ENCODE measurements at regions not wholly inside any gene's neighbourhood (a gene's known extent, or its start where the extent isn't known, plus 50 kb on each side); places are given as distances from the start of the nearest gene placed in this dataset.

GRCh38 chr9:13684656-13685055 is 405.2 kb upstream of the MPDZ start:
- DNase-seq (ENCODE audit: low read depth in 2 of 2) = peak in 1 of 2 donors; percentile 17
- Histone ChIP-seq H3K4me3 (replicated peaks in 1 of 4; ENCODE audit: control extremely low read depth in 1 of 4, insufficient read depth in 1 of 4, low read depth in 3 of 4, low read length in 4 of 4) (no peak overlapping the region), H3K27me3 (ENCODE audit: control insufficient read depth, insufficient read depth, low read length) (no peaks in the 10 kb centered on the region), H2AFZ (ENCODE audit: low read length) (peak overlapping the region; percentile 37), H3K4me1 (ENCODE audit: control insufficient read depth, extremely low read depth, insufficient read depth, low read length) (no peaks in the 10 kb centered on the region), H3K27ac (ENCODE audit: insufficient read depth, low read length) (no peak overlapping the region), H3K9me3 (ENCODE audit: control insufficient read depth, insufficient read depth, low read depth, low read length) (no peaks in the 10 kb centered on the region), H3K9ac (ENCODE audit: insufficient read depth, low read length) (no peak overlapping the region), H3K79me2 (ENCODE audit: control insufficient read depth, insufficient read depth, low read length) (no peaks in the 10 kb centered on the region), H3K4me2 (ENCODE audit: extremely low read depth, insufficient read depth, low read length) (no peak overlapping the region), H4K20me1 (ENCODE audit: control insufficient read depth, extremely low read depth, insufficient read depth, low read length) (no peaks in the 10 kb centered on the region), H3K36me3 (ENCODE audit: control insufficient read depth, insufficient read depth, low read length) (no peaks in the 10 kb centered on the region)
- TF ChIP-seq CTCF (conservative IDR thresholded peaks at IDR 0.05 in 1 of 2, IDR thresholded peaks at IDR 0.05 in 1 of 2; ENCODE audit: low read depth in 1 of 2, low read length in 2 of 2) = no peak
- no peak for TF ChIP-seq EZH2 (IDR thresholded peaks at IDR 0.05; ENCODE audit: low read length, missing control alignments)

GRCh38 chr9:13677801-13678200 is 398.3 kb upstream of the MPDZ start:
- Histone ChIP-seq H3K36me3 (ENCODE audit: control insufficient read depth, insufficient read depth, low read length) (no peaks in the 10 kb centered on the region), H3K4me3 (replicated peaks in 1 of 4; ENCODE audit: control extremely low read depth in 1 of 4, insufficient read depth in 1 of 4, low read depth in 3 of 4, low read length in 4 of 4) (no peak overlapping the region), H2AFZ (ENCODE audit: low read length) (no peak overlapping the region), H3K4me2 (ENCODE audit: extremely low read depth, insufficient read depth, low read length) (no peak overlapping the region), H4K20me1 (ENCODE audit: control insufficient read depth, extremely low read depth, insufficient read depth, low read length) (no peaks in the 10 kb centered on the region), H3K27ac (ENCODE audit: insufficient read depth, low read length) (no peak overlapping the region), H3K27me3 (ENCODE audit: control insufficient read depth, insufficient read depth, low read length) (no peaks in the 10 kb centered on the region), H3K9me3 (ENCODE audit: control insufficient read depth, insufficient read depth, low read depth, low read length) (no peaks in the 10 kb centered on the region), H3K4me1 (ENCODE audit: control insufficient read depth, extremely low read depth, insufficient read depth, low read length) (no peaks in the 10 kb centered on the region), H3K9ac (ENCODE audit: insufficient read depth, low read length) (no peak overlapping the region), H3K79me2 (ENCODE audit: control insufficient read depth, insufficient read depth, low read length) (no peaks in the 10 kb centered on the region)
- DNase-seq (ENCODE audit: low read depth in 2 of 2) = no peak
- TF ChIP-seq EZH2 (IDR thresholded peaks at IDR 0.05; ENCODE audit: low read length, missing control alignments) (no peak), CTCF (conservative IDR thresholded peaks at IDR 0.05 in 1 of 2, IDR thresholded peaks at IDR 0.05 in 1 of 2; ENCODE audit: low read depth in 1 of 2, low read length in 2 of 2) (no peak)

GRCh38 chr9:13675638-13676000 is 396.1 kb upstream of the MPDZ start:
- no peaks in the 10 kb centered on the region for H3K36me3 ChIP-seq (ENCODE audit: control insufficient read depth, insufficient read depth, low read length)
- no peak overlapping the region for H3K27ac ChIP-seq (ENCODE audit: insufficient read depth, low read length)
- no peak overlapping the region for H3K4me3 ChIP-seq (replicated peaks in 1 of 4; ENCODE audit: control extremely low read depth in 1 of 4, insufficient read depth in 1 of 4, low read depth in 3 of 4, low read length in 4 of 4)
- TF ChIP-seq CTCF (conservative IDR thresholded peaks at IDR 0.05 in 1 of 2, IDR thresholded peaks at IDR 0.05 in 1 of 2; ENCODE audit: low read depth in 1 of 2, low read length in 2 of 2) (no peak), EZH2 (IDR thresholded peaks at IDR 0.05; ENCODE audit: low read length, missing control alignments) (no peak)
- H2AFZ ChIP-seq (ENCODE audit: low read length) = no peak overlapping the region
- H4K20me1 ChIP-seq (ENCODE audit: control insufficient read depth, extremely low read depth, insufficient read depth, low read length) = no peaks in the 10 kb centered on the region
- no peaks in the 10 kb centered on the region for H3K79me2 ChIP-seq (ENCODE audit: control insufficient read depth, insufficient read depth, low read length)
- no peaks in the 10 kb centered on the region for H3K27me3 ChIP-seq (ENCODE audit: control insufficient read depth, insufficient read depth, low read length)
- DNase-seq (ENCODE audit: low read depth in 2 of 2) = no peak
- no peak overlapping the region for H3K9ac ChIP-seq (ENCODE audit: insufficient read depth, low read length)
- no peaks in the 10 kb centered on the region for H3K4me1 ChIP-seq (ENCODE audit: control insufficient read depth, extremely low read depth, insufficient read depth, low read length)
- H3K9me3 ChIP-seq (ENCODE audit: control insufficient read depth, insufficient read depth, low read depth, low read length) = no peaks in the 10 kb centered on the region
- no peak overlapping the region for H3K4me2 ChIP-seq (ENCODE audit: extremely low read depth, insufficient read depth, low read length)
